SH-SY5Y (cell line): ENCODE measurements at regions not wholly inside any gene's neighbourhood (a gene's known extent, or its start where the extent isn't known, plus 50 kb on each side); places are given as distances from the start of the nearest gene placed in this dataset.

ENCODE experiments used
- GATA2 ChIP-seq: IDR thresholded peaks from 2 replicates; pipeline ENCODE4 v1.6.1; 2011; ENCODE audit warnings: mild to moderate bottlenecking, low read depth, low read length
- GATA3 ChIP-seq: IDR thresholded peaks from 2 replicates; pipeline ENCODE4 v1.6.1; 2011; ENCODE audit warnings: low read depth, mild to moderate bottlenecking, low read length, moderate library complexity

- TF ChIP-seq GATA3 = no peak
- TF ChIP-seq GATA2 = no peak
Observed at GRCh38 chr1:81489372-81489934, 311.3 kb upstream of the ADGRL2 start.

- TF ChIP-seq GATA2 (no peak), GATA3 (no peak)
Observed at GRCh38 chr1:81484284-81484683, 316.4 kb upstream of the ADGRL2 start.

DNA sequence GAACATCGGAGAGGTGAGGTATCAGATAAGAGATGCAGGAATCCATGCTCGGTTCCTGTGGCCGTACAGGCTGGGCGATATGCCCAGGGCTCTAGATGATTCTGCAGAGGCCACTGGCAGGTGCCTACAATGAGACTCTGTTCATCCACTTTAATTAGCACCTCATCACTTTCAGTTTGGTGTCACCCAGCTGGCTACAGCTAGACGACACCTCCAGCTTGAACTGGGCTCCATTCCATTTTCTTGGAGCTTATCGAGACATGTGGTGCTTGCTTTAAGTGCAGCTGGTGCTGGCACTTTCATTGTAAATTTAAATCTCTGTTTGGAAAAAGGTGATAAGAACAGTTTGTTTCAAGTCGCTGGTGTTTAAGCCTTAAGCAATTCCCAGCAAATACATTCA, 322.5 kb upstream of the ADGRL2 start:
- TF ChIP-seq GATA2 (peak; percentile 47; the same call in 1 of the 2 replicates), GATA3 (no peak)

- TF ChIP-seq GATA3 = no peak
- no peak for TF ChIP-seq GATA2
Observed at GRCh38 chr1:81477710-81478109, 323.0 kb upstream of the ADGRL2 start.

GRCh38 chr1:81472387-81472786, 328.3 kb upstream of the ADGRL2 start:
- TF ChIP-seq GATA2 (no peak), GATA3 (no peak)

DNA sequence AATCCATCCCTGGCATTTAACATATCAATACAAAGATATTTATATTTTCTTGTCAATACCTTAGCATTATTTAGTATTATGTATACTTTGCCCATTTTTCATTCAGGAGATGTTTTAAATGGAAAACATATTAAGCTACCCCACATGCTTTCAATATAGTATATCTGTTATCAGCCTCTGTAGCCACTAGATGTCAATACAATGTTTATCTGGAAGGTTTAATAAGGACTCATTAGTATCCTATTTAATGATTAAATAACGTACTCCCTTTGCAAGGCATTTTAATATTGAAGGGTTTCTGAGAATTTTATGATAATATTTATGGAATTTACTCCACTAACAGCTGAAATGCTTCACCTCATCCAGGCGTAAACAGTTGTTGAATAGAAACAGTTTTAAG, 329.5 kb upstream of the ADGRL2 start:
- no peak for TF ChIP-seq GATA2
- TF ChIP-seq GATA3 = no peak

GRCh38 chr1:81470275-81470674, 330.5 kb upstream of the ADGRL2 start:
- TF ChIP-seq GATA3 (no peak), GATA2 (no peak)

DNA sequence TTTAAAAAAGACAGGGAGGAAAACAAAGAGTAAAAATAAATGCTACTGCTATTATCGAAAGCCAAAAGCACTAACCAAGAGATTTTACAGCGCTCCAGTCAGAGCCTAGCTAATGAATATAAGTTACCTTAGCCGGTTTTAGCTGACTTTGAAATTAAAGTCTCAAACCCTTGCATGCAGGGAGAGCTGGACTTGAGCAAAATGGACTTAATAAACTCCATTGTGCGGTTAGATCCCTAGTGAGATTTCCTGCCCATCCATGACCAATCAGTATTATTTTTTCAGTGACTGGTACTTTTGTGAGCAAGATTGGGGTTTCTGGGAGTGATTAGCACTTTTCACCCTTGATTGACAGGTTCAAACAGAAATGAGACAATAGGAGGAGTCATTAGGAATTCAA, 333.4 kb upstream of the ADGRL2 start:
- TF ChIP-seq GATA2 (no peak), GATA3 (no peak)

GRCh38 chr1:81466961-81467360, 333.8 kb upstream of the ADGRL2 start:
- no peak for TF ChIP-seq GATA3
- TF ChIP-seq GATA2 = no peak

DNA sequence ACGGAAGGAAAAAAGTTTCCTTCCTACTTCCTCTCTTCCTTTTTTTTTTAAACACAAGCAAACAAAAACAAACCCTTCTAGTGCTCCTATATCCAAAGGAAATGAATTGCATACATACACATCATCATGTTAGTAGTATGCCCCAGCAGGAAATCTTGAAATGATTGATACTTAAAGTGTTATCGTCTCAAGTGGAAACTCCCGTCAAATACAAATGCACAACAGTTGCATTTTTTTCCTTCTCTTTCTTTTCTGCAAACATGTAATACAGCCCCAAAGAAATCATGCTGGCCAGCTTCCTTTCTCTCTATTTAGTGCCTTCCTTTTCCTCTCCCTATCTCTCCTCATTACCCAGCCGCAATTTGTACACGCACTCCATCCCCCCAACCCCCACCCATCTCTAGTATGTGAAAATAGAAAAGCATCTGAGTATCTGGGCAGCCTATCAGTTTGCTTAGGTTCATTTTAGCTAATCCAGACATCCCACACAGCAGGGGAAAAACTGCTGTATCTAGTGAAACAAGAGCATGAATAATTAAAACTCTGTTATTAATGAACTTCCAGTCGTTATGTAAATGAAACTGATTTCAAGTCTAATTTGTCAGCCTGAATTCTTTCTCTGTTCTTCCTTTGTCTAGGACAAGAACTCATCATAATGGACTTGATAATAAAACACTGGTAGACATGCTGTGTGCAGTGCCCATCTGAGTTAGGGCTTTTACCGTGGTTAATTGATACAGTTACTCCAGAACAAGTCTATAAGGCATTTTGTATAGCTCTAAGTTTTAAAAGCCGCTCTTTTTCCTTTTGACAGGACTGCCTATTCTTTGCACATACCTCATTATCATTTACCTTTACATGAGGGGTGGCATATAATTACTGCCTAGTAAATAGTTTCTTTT, 336.5 kb upstream of the ADGRL2 start:
- no peak for TF ChIP-seq GATA3

- TF ChIP-seq GATA2 (no peak), GATA3 (no peak)
Observed at GRCh38 chr1:81459043-81459442, 341.7 kb upstream of the ADGRL2 start.

DNA sequence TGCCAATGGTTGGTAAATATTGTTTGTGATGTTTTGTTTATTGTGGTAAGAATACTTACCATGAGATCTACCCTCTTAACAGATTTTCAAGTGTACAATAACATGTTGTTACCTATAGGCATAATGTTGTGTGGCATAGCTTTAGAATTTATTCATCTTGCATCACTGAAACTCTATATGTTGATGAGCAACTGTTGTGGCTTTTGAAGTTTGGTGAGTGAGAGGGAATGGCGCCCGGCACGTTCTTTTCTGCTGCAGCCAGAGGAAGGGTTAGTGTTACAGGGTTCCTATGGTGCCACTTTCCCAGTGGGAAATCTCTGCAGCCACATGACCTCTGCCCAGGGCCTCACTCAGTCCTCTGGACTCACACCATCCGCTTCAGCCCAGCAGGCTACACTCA, 342.5 kb upstream of the ADGRL2 start:
- TF ChIP-seq GATA3 = no peak
- no peak for TF ChIP-seq GATA2

GRCh38 chr1:81455481-81455880, 345.3 kb upstream of the ADGRL2 start:
- TF ChIP-seq GATA3 = no peak
- no peak for TF ChIP-seq GATA2

DNA sequence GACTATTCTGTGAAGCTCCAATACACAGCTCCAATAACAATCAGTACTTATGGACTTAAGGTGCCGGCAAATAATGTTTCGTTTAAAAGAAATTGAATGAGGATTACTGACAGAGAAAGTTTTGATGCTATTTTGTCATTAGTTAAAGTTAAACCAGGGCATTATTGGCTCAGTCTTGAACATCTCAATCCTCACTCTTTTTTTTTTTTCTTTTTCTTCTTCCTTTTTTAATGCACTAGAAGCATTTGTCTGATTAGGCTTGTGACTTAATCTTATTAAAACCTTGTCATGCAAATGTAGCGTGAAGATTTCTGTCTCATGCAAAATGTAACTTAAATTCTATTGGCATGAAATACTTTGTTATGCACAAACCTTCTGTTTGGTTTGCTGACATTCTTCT, 346.8 kb upstream of the ADGRL2 start:
- TF ChIP-seq GATA2 (no peak), GATA3 (no peak)

GRCh38 chr1:81453367-81453703, 347.4 kb upstream of the ADGRL2 start:
- TF ChIP-seq GATA3 (no peak), GATA2 (no peak)
